ENCODE measurements at regions not wholly inside any gene's neighbourhood (a gene's known extent, or its start where the extent isn't known, plus 50 kb on each side); places are given as distances from the start of the nearest gene placed in this dataset.

DNA sequence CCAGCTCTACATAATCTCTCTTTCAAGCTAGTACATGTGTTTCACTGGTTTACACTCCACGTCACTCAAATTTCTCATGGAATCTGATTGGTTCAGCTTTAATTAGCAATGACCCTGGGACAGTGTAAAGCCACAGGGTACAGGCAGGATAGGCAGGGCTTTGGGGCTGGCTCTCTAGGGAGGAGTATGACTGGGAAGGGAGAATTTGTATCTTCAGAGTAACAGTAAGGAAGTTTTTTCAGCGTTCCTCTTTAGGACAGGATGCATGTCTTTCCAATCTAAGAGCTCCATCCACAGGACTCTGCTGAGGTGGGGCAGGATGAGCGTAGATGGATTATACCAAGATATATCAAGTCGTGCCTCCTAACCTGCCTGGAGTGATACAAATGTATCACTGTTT lies 112.0 kb upstream of the CLEC14A start:
- no peaks in the 10 kb centered on the region for H3K9me3 ChIP-seq (ENCODE audit: control insufficient read depth, insufficient read depth, low read depth, low read length)
- no peak for TF ChIP-seq CTCF (conservative IDR thresholded peaks at IDR 0.05 in 1 of 2, IDR thresholded peaks at IDR 0.05 in 1 of 2; ENCODE audit: low read depth in 1 of 2, low read length in 2 of 2)
- TF ChIP-seq EZH2 (IDR thresholded peaks at IDR 0.05; ENCODE audit: low read length, missing control alignments): no peak
- H3K36me3 ChIP-seq (ENCODE audit: control insufficient read depth, insufficient read depth, low read length): no peaks in the 10 kb centered on the region
- no peak overlapping the region for H2AFZ ChIP-seq (ENCODE audit: low read length)
- H3K27ac ChIP-seq (ENCODE audit: insufficient read depth, low read length): no peak overlapping the region
- no peaks in the 10 kb centered on the region for H4K20me1 ChIP-seq (ENCODE audit: control insufficient read depth, extremely low read depth, insufficient read depth, low read length)
- H3K79me2 ChIP-seq (ENCODE audit: control insufficient read depth, insufficient read depth, low read length): no peaks in the 10 kb centered on the region
- no peaks in the 10 kb centered on the region for H3K27me3 ChIP-seq (ENCODE audit: control insufficient read depth, insufficient read depth, low read length)
- no peak overlapping the region for H3K9ac ChIP-seq (ENCODE audit: insufficient read depth, low read length)
- no peak for DNase-seq (ENCODE audit: low read depth in 2 of 2)
- no peak overlapping the region for H3K4me2 ChIP-seq (ENCODE audit: extremely low read depth, insufficient read depth, low read length)
- H3K4me3 ChIP-seq (replicated peaks in 1 of 4; ENCODE audit: control extremely low read depth in 1 of 4, insufficient read depth in 1 of 4, low read depth in 3 of 4, low read length in 4 of 4): no peak overlapping the region
- H3K4me1 ChIP-seq (ENCODE audit: control insufficient read depth, extremely low read depth, insufficient read depth, low read length): no peaks in the 10 kb centered on the region

DNA sequence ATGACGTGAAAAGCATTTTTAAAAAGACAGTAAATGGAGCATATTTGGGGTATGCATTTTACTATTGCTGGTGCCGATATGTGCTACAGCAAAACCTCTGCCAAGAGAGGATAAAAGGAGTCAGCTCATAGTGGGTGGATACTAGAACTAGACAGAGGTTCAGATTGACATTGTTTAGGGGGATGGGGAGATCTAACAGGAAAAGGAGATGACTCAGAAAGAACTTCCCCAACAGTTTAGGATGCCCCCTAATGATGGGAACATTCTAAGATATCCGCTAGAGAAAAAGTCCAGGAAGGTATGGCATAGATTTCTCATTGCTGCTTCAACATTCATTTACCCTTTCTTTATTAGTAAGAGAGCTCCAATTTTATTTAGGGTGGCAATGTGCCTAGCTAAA lies 110.5 kb upstream of the CLEC14A start:
- no peaks in the 10 kb centered on the region for H3K4me1 ChIP-seq (ENCODE audit: control insufficient read depth, extremely low read depth, insufficient read depth, low read length)
- H3K4me2 ChIP-seq (ENCODE audit: extremely low read depth, insufficient read depth, low read length): no peak overlapping the region
- no peak overlapping the region for H3K27ac ChIP-seq (ENCODE audit: insufficient read depth, low read length)

DNA sequence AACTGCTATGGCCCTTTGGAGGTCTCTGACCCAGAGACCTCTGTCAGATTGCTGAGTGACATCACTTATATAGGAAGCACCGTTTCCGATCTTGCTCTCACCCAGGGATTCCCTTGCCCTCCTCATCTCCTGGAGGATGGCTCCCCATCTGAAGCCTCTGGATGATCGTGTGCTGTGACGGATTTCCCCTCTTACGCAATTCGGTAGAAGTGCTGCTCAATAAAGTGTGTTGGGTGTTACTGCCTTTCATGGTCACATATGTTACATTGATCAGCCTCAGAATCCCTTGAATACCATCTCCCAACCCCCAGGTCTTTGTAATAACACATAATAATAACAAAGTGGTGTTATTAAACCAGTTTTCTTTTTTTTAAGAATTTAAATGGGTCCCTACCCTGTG lies 107.3 kb upstream of the CLEC14A start:
- Histone ChIP-seq H4K20me1 (ENCODE audit: control insufficient read depth, extremely low read depth, insufficient read depth, low read length) (no peaks in the 10 kb centered on the region), H3K4me3 (replicated peaks in 1 of 4; ENCODE audit: control extremely low read depth in 1 of 4, insufficient read depth in 1 of 4, low read depth in 3 of 4, low read length in 4 of 4) (no peak overlapping the region), H3K4me1 (ENCODE audit: control insufficient read depth, extremely low read depth, insufficient read depth, low read length) (no peaks in the 10 kb centered on the region), H3K79me2 (ENCODE audit: control insufficient read depth, insufficient read depth, low read length) (no peaks in the 10 kb centered on the region), H3K27ac (ENCODE audit: insufficient read depth, low read length) (no peak overlapping the region), H3K9me3 (ENCODE audit: control insufficient read depth, insufficient read depth, low read depth, low read length) (no peaks in the 10 kb centered on the region), H3K4me2 (ENCODE audit: extremely low read depth, insufficient read depth, low read length) (no peak overlapping the region), H2AFZ (ENCODE audit: low read length) (no peak overlapping the region), H3K36me3 (ENCODE audit: control insufficient read depth, insufficient read depth, low read length) (no peaks in the 10 kb centered on the region), H3K27me3 (ENCODE audit: control insufficient read depth, insufficient read depth, low read length) (no peaks in the 10 kb centered on the region), H3K9ac (ENCODE audit: insufficient read depth, low read length) (no peak overlapping the region)
- DNase-seq (ENCODE audit: low read depth in 2 of 2): no peak
- no peak for TF ChIP-seq CTCF (conservative IDR thresholded peaks at IDR 0.05 in 1 of 2, IDR thresholded peaks at IDR 0.05 in 1 of 2; ENCODE audit: low read depth in 1 of 2, low read length in 2 of 2)
- TF ChIP-seq EZH2 (IDR thresholded peaks at IDR 0.05; ENCODE audit: low read length, missing control alignments): no peak

More for the DNA sequence above, 110.5 kb upstream of the CLEC14A start:
- Histone ChIP-seq H3K27me3 (ENCODE audit: control insufficient read depth, insufficient read depth, low read length) (no peaks in the 10 kb centered on the region), H3K9ac (ENCODE audit: insufficient read depth, low read length) (no peak overlapping the region), H3K9me3 (ENCODE audit: control insufficient read depth, insufficient read depth, low read depth, low read length) (no peaks in the 10 kb centered on the region), H3K4me3 (replicated peaks in 1 of 4; ENCODE audit: control extremely low read depth in 1 of 4, insufficient read depth in 1 of 4, low read depth in 3 of 4, low read length in 4 of 4) (no peak overlapping the region), H4K20me1 (ENCODE audit: control insufficient read depth, extremely low read depth, insufficient read depth, low read length) (no peaks in the 10 kb centered on the region), H2AFZ (ENCODE audit: low read length) (no peak overlapping the region), H3K79me2 (ENCODE audit: control insufficient read depth, insufficient read depth, low read length) (no peaks in the 10 kb centered on the region), H3K36me3 (ENCODE audit: control insufficient read depth, insufficient read depth, low read length) (no peaks in the 10 kb centered on the region)
- no peak for TF ChIP-seq EZH2 (IDR thresholded peaks at IDR 0.05; ENCODE audit: low read length, missing control alignments)
- TF ChIP-seq CTCF (conservative IDR thresholded peaks at IDR 0.05 in 1 of 2, IDR thresholded peaks at IDR 0.05 in 1 of 2; ENCODE audit: low read depth in 1 of 2, low read length in 2 of 2): no peak
- peak in 1 of 2 donors; percentile 4 for DNase-seq (ENCODE audit: low read depth in 2 of 2)

Measured in fibroblast of lung (primary cell).